Right forelimb (tissue), 1 donor: ENCODE measurements at regions not wholly inside any gene's neighbourhood (a gene's known extent, or its start where the extent isn't known, plus 50 kb on each side); places are given as distances from the start of the nearest gene placed in this dataset.
"Not testable (repeated sequence)": the region's sequence is repeated elsewhere in the genome, so short reads cannot be mapped to it uniquely, and the experiment has no call there.

Source experiments
- DNase-seq: peaks from one replicate; pipeline ENCODE4 v3.0.0-alpha.2; 2018

- no peak for DNase-seq
Observed at GRCh38 chr21:35382696-35383095, 333.6 kb upstream of the RUNX1 start.

GRCh38 chr21:35381743-35382310, 332.7 kb upstream of the RUNX1 start:
- DNase-seq = no peak

- not testable (repeated sequence) for DNase-seq
Observed at GRCh38 chr21:35380304-35380703, 331.2 kb upstream of the RUNX1 start.

- DNase-seq = no peak
Observed at GRCh38 chr21:35378881-35379280, 329.8 kb upstream of the RUNX1 start.

- DNase-seq = no peak
Observed at GRCh38 chr21:35377505-35378090, 328.5 kb upstream of the RUNX1 start.

- no peak for DNase-seq
Observed at GRCh38 chr21:35376406-35377135, 327.5 kb upstream of the RUNX1 start.

- no peak for DNase-seq
Observed at GRCh38 chr21:35375115-35375514, 326.0 kb upstream of the RUNX1 start.

GRCh38 chr21:35373998-35374397, 324.9 kb upstream of the RUNX1 start:
- DNase-seq = no peak

GRCh38 chr21:35372201-35372600, 323.1 kb upstream of the RUNX1 start:
- no peak for DNase-seq

GRCh38 chr21:35370671-35371070, 321.6 kb upstream of the RUNX1 start:
- DNase-seq = no peak

- DNase-seq = no peak
Observed at GRCh38 chr21:35370071-35370470, 321.0 kb upstream of the RUNX1 start.

- no peak for DNase-seq
Observed at GRCh38 chr21:35368326-35368725, 319.2 kb upstream of the RUNX1 start.

GRCh38 chr21:35367553-35367952, 318.5 kb upstream of the RUNX1 start:
- DNase-seq = no peak

GRCh38 chr21:35366394-35367080, 317.4 kb upstream of the RUNX1 start:
- DNase-seq = no peak

GRCh38 chr21:35363458-35363857, 314.4 kb upstream of the RUNX1 start:
- DNase-seq = no peak

- DNase-seq = no peak
Observed at GRCh38 chr21:35361988-35362387, 312.9 kb upstream of the RUNX1 start.

GRCh38 chr21:35360870-35361570, 311.9 kb upstream of the RUNX1 start:
- DNase-seq = no peak

- DNase-seq = no peak
Observed at GRCh38 chr21:35359076-35359475, 310.0 kb upstream of the RUNX1 start.

- no peak for DNase-seq
Observed at GRCh38 chr21:35358008-35358407, 308.9 kb upstream of the RUNX1 start.

GRCh38 chr21:35357041-35357780, 308.1 kb upstream of the RUNX1 start:
- DNase-seq = no peak

GRCh38 chr21:35354078-35354477, 305.0 kb upstream of the RUNX1 start:
- no peak for DNase-seq

- DNase-seq = no peak
Observed at GRCh38 chr21:35352793-35353192, 303.7 kb upstream of the RUNX1 start.
